ENCODE measurements at regions not wholly inside any gene's neighbourhood (a gene's known extent, or its start where the extent isn't known, plus 50 kb on each side); places are given as distances from the start of the nearest gene placed in this dataset.

GRCh38 chr10:61350068-61350467 lies 103.1 kb downstream of the TMEM26 start:
- TF ChIP-seq, protein P1, sequence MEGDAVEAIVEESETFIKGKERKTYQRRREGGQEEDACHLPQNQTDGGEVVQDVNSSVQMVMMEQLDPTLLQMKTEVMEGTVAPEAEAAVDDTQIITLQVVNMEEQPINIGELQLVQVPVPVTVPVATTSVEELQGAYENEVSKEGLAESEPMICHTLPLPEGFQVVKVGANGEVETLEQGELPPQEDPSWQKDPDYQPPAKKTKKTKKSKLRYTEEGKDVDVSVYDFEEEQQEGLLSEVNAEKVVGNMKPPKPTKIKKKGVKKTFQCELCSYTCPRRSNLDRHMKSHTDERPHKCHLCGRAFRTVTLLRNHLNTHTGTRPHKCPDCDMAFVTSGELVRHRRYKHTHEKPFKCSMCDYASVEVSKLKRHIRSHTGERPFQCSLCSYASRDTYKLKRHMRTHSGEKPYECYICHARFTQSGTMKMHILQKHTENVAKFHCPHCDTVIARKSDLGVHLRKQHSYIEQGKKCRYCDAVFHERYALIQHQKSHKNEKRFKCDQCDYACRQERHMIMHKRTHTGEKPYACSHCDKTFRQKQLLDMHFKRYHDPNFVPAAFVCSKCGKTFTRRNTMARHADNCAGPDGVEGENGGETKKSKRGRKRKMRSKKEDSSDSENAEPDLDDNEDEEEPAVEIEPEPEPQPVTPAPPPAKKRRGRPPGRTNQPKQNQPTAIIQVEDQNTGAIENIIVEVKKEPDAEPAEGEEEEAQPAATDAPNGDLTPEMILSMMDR (conservative IDR thresholded peaks at IDR 0.05 in 1 of 2, IDR thresholded peaks at IDR 0.05 in 1 of 2; ENCODE audit: low read depth in 1 of 2, low read length in 2 of 2) = no peak
- TF ChIP-seq EZH2 (IDR thresholded peaks at IDR 0.05; ENCODE audit: low read length, missing control alignments) = no peak

Measured in fibroblast of lung (primary cell).